GM21576 (cell line): ENCODE measurements at regions not wholly inside any gene's neighbourhood (a gene's known extent, or its start where the extent isn't known, plus 50 kb on each side); places are given as distances from the start of the nearest gene placed in this dataset.
"Not testable (repeated sequence)": the region's sequence is repeated elsewhere in the genome, so short reads cannot be mapped to it uniquely, and the experiment has no call there.

ENCODE experiments used
- ATAC-seq: cut with Tn5 transposase; IDR thresholded peaks from one replicate; pipeline ENCODE4 v1.9.1; 2021; ENCODE audit warnings: mild to moderate bottlenecking, moderate library complexity; ENCODE audit not compliant: unreplicated experiment

DNA sequence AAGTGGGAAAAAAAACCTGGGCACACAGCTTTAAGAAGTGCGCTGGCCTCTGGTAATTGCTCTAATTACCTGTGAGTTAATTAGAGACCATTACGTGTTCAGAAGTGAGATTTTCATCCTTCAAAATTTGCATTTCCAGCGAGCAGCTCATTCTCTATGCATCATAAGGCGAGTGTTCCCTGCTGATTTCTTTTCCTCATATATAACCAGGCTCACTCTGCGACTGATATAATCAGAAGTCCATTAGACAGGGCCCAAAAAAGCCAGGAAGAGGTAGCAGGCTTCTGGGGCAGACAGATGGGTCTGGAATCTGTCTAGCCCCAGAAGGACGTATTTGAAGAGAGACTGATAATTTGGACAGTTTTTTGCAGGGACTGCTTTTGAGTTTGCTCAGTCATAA lies 158.7 kb downstream of the MTHFS start:
- ATAC-seq, result no peak

DNA sequence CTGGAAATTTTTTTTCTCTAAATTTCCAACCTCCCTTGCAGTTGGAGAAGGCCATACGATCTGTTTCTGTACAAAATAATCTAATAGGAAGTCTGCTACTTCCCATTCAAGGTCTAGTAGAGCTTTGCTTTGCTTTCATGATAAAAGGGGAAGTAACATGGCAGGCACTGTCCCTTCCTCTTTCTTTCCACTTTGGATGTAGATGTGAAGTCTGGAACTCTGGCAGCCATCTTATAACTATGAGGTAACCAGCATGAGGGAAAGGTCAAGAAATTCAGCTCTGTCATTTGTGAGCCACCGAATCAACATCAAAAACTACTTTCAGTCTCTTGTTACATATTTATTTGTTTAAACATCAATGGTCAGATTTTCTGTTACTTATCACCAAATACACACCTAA lies 156.3 kb downstream of the MTHFS start:
- no peak for ATAC-seq

DNA sequence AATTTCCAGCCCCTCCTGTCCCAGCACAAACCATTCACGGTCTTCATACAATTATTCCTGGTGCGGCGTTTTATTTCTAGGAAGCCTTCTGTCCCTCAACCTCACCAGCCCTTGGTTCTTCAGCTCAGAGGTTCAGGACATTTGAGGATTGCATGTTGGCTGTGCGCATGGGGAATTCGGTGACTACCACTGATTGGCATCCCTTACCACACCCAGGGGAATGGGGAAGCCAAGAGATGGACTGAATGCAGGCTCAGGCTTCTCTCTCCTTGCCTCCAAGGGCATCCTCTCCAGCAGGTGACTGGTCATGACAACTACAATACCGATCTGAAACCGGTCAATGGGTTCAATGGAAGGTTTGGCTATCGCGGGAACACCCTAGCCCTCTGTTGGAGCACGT lies 153.8 kb downstream of the MTHFS start:
- no peak for ATAC-seq

GRCh38 chr15:79744485-79744884 lies 152.3 kb downstream of the MTHFS start:
- ATAC-seq, result not testable (repeated sequence)

DNA sequence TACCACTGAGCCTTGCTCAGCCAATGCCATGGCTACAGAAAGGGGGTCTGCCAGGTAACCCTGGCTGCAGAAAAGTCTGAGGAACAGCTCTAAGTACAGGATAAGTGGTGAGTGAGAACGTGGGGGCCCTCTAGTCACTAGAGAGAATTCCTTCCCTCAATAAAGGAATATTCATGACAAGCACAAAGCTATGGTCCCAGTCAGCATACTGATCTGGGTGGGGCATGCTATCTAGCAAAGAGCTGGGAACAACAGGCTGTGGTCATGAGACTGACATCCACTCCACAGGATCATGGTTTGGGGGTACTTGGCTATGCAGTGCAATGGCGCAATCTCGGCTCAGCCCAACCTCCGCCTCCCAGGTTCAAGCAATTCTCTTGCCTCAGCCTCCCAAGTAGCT lies 140.4 kb downstream of the MTHFS start:
- ATAC-seq, result no peak

DNA sequence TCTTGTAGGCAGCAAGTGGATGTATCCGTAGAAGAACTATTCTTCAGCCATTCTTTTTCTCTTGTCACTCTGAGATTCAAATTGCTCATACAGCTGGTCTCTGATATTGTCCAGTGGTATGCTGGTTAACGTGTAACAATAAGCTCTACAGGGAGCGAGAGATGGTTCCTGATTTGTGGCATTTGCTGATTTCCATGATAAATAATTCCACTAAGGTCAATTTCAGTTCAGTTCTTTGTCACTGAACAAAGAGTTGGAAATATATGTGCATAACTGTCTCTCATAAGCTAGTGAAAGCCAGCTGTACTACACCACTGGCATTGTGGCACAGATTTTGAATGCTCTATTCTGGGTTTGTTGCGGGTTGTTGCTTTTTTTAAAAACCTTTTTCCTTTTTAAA lies 131.7 kb downstream of the MTHFS start:
- ATAC-seq, result no peak

- ATAC-seq, result no peak
Measured at GRCh38 chr15:79769069-79769481, 127.7 kb downstream of the MTHFS start.

DNA sequence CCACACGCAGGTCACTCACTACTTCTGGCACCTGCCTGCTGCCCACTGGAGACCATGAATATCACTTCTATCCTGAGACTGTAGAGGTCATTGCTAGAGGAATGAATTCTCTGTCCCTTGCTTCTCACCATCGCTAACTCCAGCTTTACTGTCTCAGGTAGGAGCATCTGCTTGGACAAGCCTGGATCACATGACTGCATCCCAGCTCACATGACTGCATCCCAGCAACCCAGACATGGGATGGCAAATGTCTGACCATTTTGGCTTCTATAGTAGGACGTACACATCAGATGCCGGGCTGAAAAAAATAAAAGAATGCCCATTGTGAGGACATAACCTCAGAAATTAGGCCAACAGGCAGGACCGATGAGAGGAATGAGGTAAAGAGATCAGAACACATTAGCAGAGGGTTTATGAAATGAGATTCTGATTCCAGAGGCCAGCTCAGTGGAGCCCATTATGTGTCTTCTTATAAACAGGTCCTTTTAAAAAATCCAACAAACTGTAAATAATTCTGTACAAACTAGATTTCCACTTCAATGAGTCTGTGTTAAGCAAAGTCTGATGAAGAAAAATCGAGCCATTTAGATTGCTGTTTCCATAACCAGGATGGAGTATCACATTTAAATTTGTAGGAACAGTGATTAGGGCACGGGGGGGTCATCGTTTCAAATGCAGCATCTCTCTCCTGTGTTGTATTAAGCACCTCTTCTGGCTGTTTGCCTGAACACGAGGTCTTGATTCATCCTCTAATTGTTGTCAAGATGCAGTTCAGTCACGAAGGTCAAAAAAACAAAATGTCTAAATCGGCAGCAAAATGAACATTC lies 126.7 kb downstream of the MTHFS start:
- ATAC-seq, result no peak

DNA sequence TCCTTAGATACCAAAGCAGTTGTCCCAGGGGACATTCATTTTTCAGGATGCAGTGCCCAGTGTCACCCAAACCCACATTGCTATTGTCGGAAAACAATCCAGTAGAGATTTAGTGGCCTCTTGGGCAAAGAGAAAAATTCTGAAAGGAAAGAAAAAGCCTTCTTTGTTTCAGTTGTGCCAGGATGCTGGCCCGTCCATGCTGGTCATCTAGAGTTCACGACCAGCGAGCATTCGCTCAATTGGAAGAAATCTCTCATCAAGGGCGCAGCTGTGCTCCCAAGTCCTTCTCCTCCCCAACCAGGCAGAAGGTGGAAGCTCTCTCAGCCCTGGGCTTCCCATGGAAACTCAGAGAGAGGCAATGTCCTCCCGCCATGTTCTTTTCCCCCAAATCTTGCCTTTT lies 123.7 kb downstream of the MTHFS start:
- no peak for ATAC-seq

- no peak for ATAC-seq
Measured at GRCh38 chr15:79775821-79776220, 121.0 kb downstream of the MTHFS start.

GRCh38 chr15:79777916-79778315 lies 118.9 kb downstream of the MTHFS start:
- no peak for ATAC-seq

GRCh38 chr15:79778378-79778990 lies 118.3 kb downstream of the MTHFS start:
- no peak for ATAC-seq

- ATAC-seq, result no peak
Measured at GRCh38 chr15:79779746-79780145, 117.1 kb downstream of the MTHFS start.

DNA sequence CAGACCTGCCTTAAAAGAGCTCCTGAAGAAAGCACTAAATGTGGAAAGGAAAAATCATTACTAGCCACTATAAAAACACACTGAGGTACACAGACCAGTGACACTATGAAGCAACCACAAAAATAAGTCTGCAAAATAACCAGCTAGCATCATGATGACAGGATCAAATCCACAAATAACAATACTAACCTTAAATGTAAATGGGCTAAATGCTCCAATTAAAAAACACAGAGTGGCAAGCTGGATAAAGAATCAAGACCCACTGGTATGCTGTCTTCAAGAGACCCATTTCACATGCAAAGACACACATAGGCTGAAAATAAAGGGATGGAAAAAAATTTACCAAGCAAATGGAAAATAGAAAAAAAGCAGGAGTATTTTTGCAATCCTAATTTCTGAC lies 114.5 kb downstream of the MTHFS start:
- ATAC-seq, result not testable (repeated sequence)
